Hepatocyte (in vitro differentiated cells): ENCODE measurements at regions not wholly inside any gene's neighbourhood (a gene's known extent, or its start where the extent isn't known, plus 50 kb on each side); places are given as distances from the start of the nearest gene placed in this dataset. TPM values are rescaled to one million over a fixed set of nuclear protein-coding genes. Genes with fewer than 3 reads are reported as not detected.

Source experiments
- small RNA-seq: library from RNA; depleted of rRNA; stranded (forward); fragments of <200 nt; gene quantifications from one replicate; pipeline ENCODE3, GENCODE V24; 2014

Small RNA genes lying in the stretch of these regions (small RNA-seq; reads per million reads assigned to genes)
- not detected for gene AL031183.1
- not detected for gene RF00012
- gene RF00088, result not detected
- gene RN7SL93P, result not detected
- gene RNU1-57P, result not detected
- gene RNU6-1015P, result not detected
